AG04449 (cell line): ENCODE measurements at regions not wholly inside any gene's neighbourhood (a gene's known extent, or its start where the extent isn't known, plus 50 kb on each side); places are given as distances from the start of the nearest gene placed in this dataset.

Experiments
- CTCF ChIA-PET: fragments of 350-600 bp; formaldehyde crosslinking; extraction: SDS; loops from one replicate; lab custom pipeline; 2021; ENCODE audit warnings: antibody characterized with exemption; lab: Yijun Ruan, JAX
- POLR2A ChIA-PET: fragments of 400-600, 350-600 bp; formaldehyde crosslinking; extraction: SDS; loops from one replicate; lab custom pipeline; 2020; ENCODE audit warnings: antibody characterized with exemption, inconsistent platforms; lab: Yijun Ruan, JAX
- DNase-seq: peaks from one replicate; pipeline ENCODE4 v3.0.0-alpha.2; 2010; ENCODE audit warnings: low read depth, low spot score
- H3K4me3 ChIP-seq: 2 replicates; pipeline ENCODE4 v1.5.1; 2011; ENCODE audit warnings: low read depth, mild to moderate bottlenecking, control low read depth, low read length
- CTCF ChIP-seq: IDR thresholded peaks from one replicate; pipeline ENCODE4 v1.5.1; 2011; ENCODE audit warnings: mild to moderate bottlenecking, moderate library complexity, low read length, control low read depth, inconsistent platforms; ENCODE audit not compliant: insufficient read depth; ENCODE audit errors: missing control alignments

- ChIA-PET POLR2A (interaction anchor here (1.3 kb wide), 1 partner anchor 15 kb away, joined by 5 read pairs; no protein-coding TSS in a partner anchor), CTCF (interaction anchor here (1.1 kb wide), 1 partner anchor 8 kb away, joined by 4 read pairs; no protein-coding TSS in a partner anchor)
- H3K4me3 ChIP-seq = no peak overlapping the region
- DNase-seq = no peak
- no peak for TF ChIP-seq CTCF
Observed at GRCh38 chr2:145021962-145022665, 502.2 kb upstream of the ZEB2 start.

DNA sequence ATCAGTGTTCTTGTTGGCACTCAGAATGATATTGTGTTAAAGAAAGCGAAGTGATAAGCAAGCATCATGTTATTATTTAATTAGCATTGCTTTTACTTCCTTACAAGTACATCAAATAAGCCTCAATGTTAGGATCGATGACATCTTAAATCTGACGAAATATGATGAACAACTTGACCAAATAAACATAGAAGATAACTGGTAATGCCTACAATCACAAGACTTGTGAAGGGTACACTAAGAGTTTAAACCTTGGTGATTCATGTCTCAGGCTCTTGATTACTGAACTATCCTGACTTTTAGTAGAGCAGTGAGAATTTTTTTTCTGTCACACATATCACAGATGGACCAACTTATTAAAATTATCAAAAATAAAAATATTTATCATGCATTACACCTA is 500.8 kb upstream of the ZEB2 start:
- TF ChIP-seq CTCF = no peak
- no peak overlapping the region for H3K4me3 ChIP-seq
- no peak for DNase-seq
- ChIA-PET POLR2A (no interaction called here), CTCF (no interaction called here)

DNA sequence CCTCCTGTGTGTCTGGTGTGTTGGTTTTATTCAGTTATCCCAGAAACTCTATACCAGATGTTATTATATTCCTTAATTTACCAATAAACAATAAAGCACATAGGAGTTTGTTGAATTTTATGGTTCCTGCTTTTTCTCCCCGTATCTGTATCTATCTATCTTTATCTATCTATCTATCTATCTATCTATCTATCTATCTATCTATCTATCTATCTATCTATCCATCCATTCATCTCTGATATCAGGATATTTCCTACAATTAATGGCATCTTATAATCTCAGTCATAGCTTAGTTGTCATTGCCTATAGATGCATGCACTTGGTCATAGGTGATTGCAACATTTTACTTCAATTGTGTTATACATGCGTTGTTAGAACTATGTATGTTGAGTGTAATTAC is 500.2 kb upstream of the ZEB2 start:
- no peak for DNase-seq
- POLR2A ChIA-PET = no interaction called here
- no peak overlapping the region for H3K4me3 ChIP-seq
- CTCF ChIA-PET = no interaction called here
- TF ChIP-seq CTCF = no peak

GRCh38 chr2:145018502-145018901 is 498.6 kb upstream of the ZEB2 start:
- CTCF ChIA-PET = no interaction called here
- no peak overlapping the region for H3K4me3 ChIP-seq
- no peak for TF ChIP-seq CTCF
- POLR2A ChIA-PET = interaction anchor here (0.7 kb wide), 1 partner anchor 376 kb away, joined by 3 read pairs; no protein-coding TSS in a partner anchor
- DNase-seq = no peak

DNA sequence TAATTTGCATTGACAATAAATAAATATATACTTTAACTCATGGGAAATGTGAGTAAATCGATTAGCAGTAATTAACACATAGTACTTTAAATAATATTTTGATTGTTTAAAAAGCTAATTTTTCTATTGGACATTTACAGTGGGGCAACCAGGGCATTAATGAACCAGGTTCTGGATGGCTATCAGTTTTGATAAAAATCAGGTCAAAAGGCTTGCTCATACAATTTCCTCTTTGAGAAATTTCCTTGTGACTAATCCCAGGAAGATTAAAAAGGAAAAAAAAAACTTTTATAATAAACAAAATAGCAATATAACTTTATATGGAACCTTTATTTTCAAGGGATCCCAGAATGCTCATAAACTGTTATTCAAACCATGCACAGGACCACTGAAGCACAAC is 497.2 kb upstream of the ZEB2 start:
- no peak overlapping the region for H3K4me3 ChIP-seq
- POLR2A ChIA-PET = no interaction called here
- CTCF ChIA-PET = interaction anchor here (0.7 kb wide), 1 partner anchor 1506 kb away, joined by 4 read pairs; no protein-coding TSS in a partner anchor
- no peak for DNase-seq
- no peak for TF ChIP-seq CTCF

GRCh38 chr2:145016711-145017110 is 496.8 kb upstream of the ZEB2 start:
- ChIA-PET CTCF (no interaction called here), POLR2A (no interaction called here)
- TF ChIP-seq CTCF = no peak
- no peak overlapping the region for H3K4me3 ChIP-seq
- DNase-seq = no peak
